GM12878 (cell line): ENCODE measurements at regions not wholly inside any gene's neighbourhood (a gene's known extent, or its start where the extent isn't known, plus 50 kb on each side); places are given as distances from the start of the nearest gene placed in this dataset.

Experiments
- BCL3 ChIP-seq: IDR thresholded peaks from 2 replicates; pipeline ENCODE4 v1.6.1; 2011; ENCODE audit warnings: borderline replicate concordance, low read depth, mild to moderate bottlenecking, moderate library complexity, low read length; ENCODE audit not compliant: insufficient read depth, poor library complexity, severe bottlenecking
- CREM ChIP-seq: IDR thresholded peaks from 2 replicates; pipeline ENCODE4 v1.6.1; 2014; ENCODE audit warnings: antibody characterized with exemption, low read depth
- CTCF ChIP-seq, 3 experiments: IDR thresholded peaks in 2 of 3; conservative IDR thresholded peaks in 1 of 3; 2 replicates each; pipeline ENCODE4 v1.5.1; 2011; ENCODE audit warnings: low read depth in 3 of 3, low read length in 3 of 3, mild to moderate bottlenecking in 3 of 3, control low read depth in 2 of 3, moderate library complexity in 2 of 3, inconsistent platforms in 1 of 3, mixed read lengths in 1 of 3; ENCODE audit not compliant: control insufficient read depth in 2 of 3, insufficient read depth in 1 of 3; ENCODE audit errors: extremely low read depth in 1 of 3
- EGR1 ChIP-seq, 2 experiments: IDR thresholded peaks; 1 replicate in 1 of 2; 2 replicates in 1 of 2; pipeline ENCODE4 v1.6.1; 2011 to 2012; ENCODE audit warnings: low read depth in 2 of 2, low read length in 2 of 2, borderline replicate concordance in 1 of 2, mild to moderate bottlenecking in 1 of 2, moderate library complexity in 1 of 2
- EZH2 ChIP-seq: IDR thresholded peaks from 2 replicates; pipeline ENCODE4 v1.6.1; 2012; ENCODE audit warnings: low read depth, mild to moderate bottlenecking, control low read depth, inconsistent platforms, low read length, borderline replicate concordance; ENCODE audit not compliant: control insufficient read depth
- HSF1 ChIP-seq: fragments of 150-350 bp; IDR thresholded peaks from 2 replicates; pipeline ENCODE4 v1.6.1; 2014; ENCODE audit warnings: mild to moderate bottlenecking, low read depth, low read length
- KAT2A ChIP-seq: conservative IDR thresholded peaks from 2 replicates; pipeline ENCODE4 v1.6.1; 2011; ENCODE audit warnings: low read depth, low read length; ENCODE audit not compliant: control insufficient read depth
- PML ChIP-seq: IDR thresholded peaks from 2 replicates; pipeline ENCODE4 v1.6.1; 2012; ENCODE audit warnings: low read length, inconsistent platforms
- REST ChIP-seq: IDR thresholded peaks from 2 replicates; pipeline ENCODE4 v1.6.1; 2012; ENCODE audit warnings: mild to moderate bottlenecking, low read depth, low read length

- no peak for TF ChIP-seq EZH2
- no peak for TF ChIP-seq KAT2A
- TF ChIP-seq CTCF (IDR thresholded peaks at IDR 0.05 in 2 of 3, conservative IDR thresholded peaks at IDR 0.05 in 1 of 3; ENCODE audit: control insufficient read depth in 2 of 3, extremely low read depth in 1 of 3, insufficient read depth in 1 of 3, low read depth in 3 of 3, low read length in 3 of 3), result no peak
- TF ChIP-seq PML, result no peak
- no peak for TF ChIP-seq BCL3
- no peak for TF ChIP-seq EGR1 (IDR thresholded peaks at IDR 0.05; ENCODE audit: borderline replicate concordance in 1 of 2, low read depth in 2 of 2, low read length in 2 of 2)
- no peak for TF ChIP-seq REST
- TF ChIP-seq CREM, result no peak
- TF ChIP-seq HSF1, result no peak
Observed at GRCh38 chr6:105755885-105756284, 330.3 kb upstream of the PRDM1 start.
